ENCODE measurements at regions not wholly inside any gene's neighbourhood (a gene's known extent, or its start where the extent isn't known, plus 50 kb on each side); places are given as distances from the start of the nearest gene placed in this dataset.

- no peak overlapping the region for H3K4me3 Mint-ChIP-seq (ENCODE audit: unreplicated experiment)
- no peaks in the 10 kb centered on the region for H3K4me1 Mint-ChIP-seq (ENCODE audit: low read depth)
- H3K9me3 Mint-ChIP-seq (ENCODE audit: low read depth), result peaks cover 15% of the 10 kb centered on the region
- no peak for TF ChIP-seq CTCF (IDR thresholded peaks at IDR 0.05)
- peaks cover 5% of the 10 kb centered on the region for H3K36me3 Mint-ChIP-seq (ENCODE audit: low read depth)
- no peak for DNase-seq (ENCODE audit: low spot score)
- no peaks in the 10 kb centered on the region for H3K27me3 Mint-ChIP-seq (ENCODE audit: low read depth)
- H3K27ac Mint-ChIP-seq (ENCODE audit: unreplicated experiment), result no peak overlapping the region
Measured at GRCh38 chr14:22332686-22333421, 256.2 kb downstream of the DAD1 start.

- Mint-ChIP-seq H3K4me3 (ENCODE audit: unreplicated experiment) (no peak overlapping the region), H3K27me3 (ENCODE audit: low read depth) (peaks cover 1% of the 10 kb centered on the region), H3K27ac (ENCODE audit: unreplicated experiment) (no peak overlapping the region), H3K9me3 (ENCODE audit: low read depth) (peaks cover 24% of the 10 kb centered on the region), H3K4me1 (ENCODE audit: low read depth) (no peaks in the 10 kb centered on the region), H3K36me3 (ENCODE audit: low read depth) (peaks cover 9% of the 10 kb centered on the region)
- no peak for DNase-seq (ENCODE audit: low spot score)
- TF ChIP-seq CTCF (IDR thresholded peaks at IDR 0.05), result no peak
Measured at GRCh38 chr14:22329371-22329770, 259.7 kb downstream of the DAD1 start.

GRCh38 chr14:22325676-22326400, 263.2 kb downstream of the DAD1 start:
- TF ChIP-seq CTCF (IDR thresholded peaks at IDR 0.05), result no peak
- H3K36me3 Mint-ChIP-seq (ENCODE audit: low read depth), result peaks cover 9% of the 10 kb centered on the region
- DNase-seq (ENCODE audit: low spot score), result no peak
- peaks cover 24% of the 10 kb centered on the region for H3K9me3 Mint-ChIP-seq (ENCODE audit: low read depth)
- no peak overlapping the region for H3K27ac Mint-ChIP-seq (ENCODE audit: unreplicated experiment)
- H3K4me3 Mint-ChIP-seq (ENCODE audit: unreplicated experiment), result no peak overlapping the region
- peaks cover 6% of the 10 kb centered on the region for H3K4me1 Mint-ChIP-seq (ENCODE audit: low read depth)
- H3K27me3 Mint-ChIP-seq (ENCODE audit: low read depth), result peaks cover 9% of the 10 kb centered on the region

GRCh38 chr14:22320362-22320750, 268.7 kb downstream of the DAD1 start:
- H3K36me3 Mint-ChIP-seq (ENCODE audit: low read depth), result no peaks in the 10 kb centered on the region

More at GRCh38 chr14:22320362-22320750, 268.7 kb downstream of the DAD1 start:
- H3K27me3 Mint-ChIP-seq (ENCODE audit: low read depth), result peaks cover 10% of the 10 kb centered on the region
- no peak for TF ChIP-seq CTCF (IDR thresholded peaks at IDR 0.05)
- no peak overlapping the region for H3K27ac Mint-ChIP-seq (ENCODE audit: unreplicated experiment)
- DNase-seq (ENCODE audit: low spot score), result no peak
- peaks cover 12% of the 10 kb centered on the region for H3K4me1 Mint-ChIP-seq (ENCODE audit: low read depth)
- no peaks in the 10 kb centered on the region for H3K9me3 Mint-ChIP-seq (ENCODE audit: low read depth)
- H3K4me3 Mint-ChIP-seq (ENCODE audit: unreplicated experiment), result no peak overlapping the region
